OCI-LY3 (cell line): ENCODE measurements at regions not wholly inside any gene's neighbourhood (a gene's known extent, or its start where the extent isn't known, plus 50 kb on each side); places are given as distances from the start of the nearest gene placed in this dataset.

Source experiments
- CTCF ChIP-seq: fragments of 200-600, 300-600 bp; sonication (generic); IDR thresholded peaks from 2 replicates; pipeline ENCODE4 v1.5.1; 2014; ENCODE audit warnings: antibody characterized with exemption, low read length, low read depth
- EZH2phosphoT487 ChIP-seq: fragments of 200-600 bp; shearing (Covaris generic); IDR thresholded peaks from 2 replicates; pipeline ENCODE4 v1.6.1; 2018; ENCODE audit warnings: antibody characterized with exemption, mixed run types, low read depth

- TF ChIP-seq CTCF (no peak), EZH2phosphoT487 (no peak)
These were observed 881.6 kb downstream of the PCDH7 start for GRCh38 chr4:31601793-31602192.
